SH-SY5Y (cell line): ENCODE measurements at regions not wholly inside any gene's neighbourhood (a gene's known extent, or its start where the extent isn't known, plus 50 kb on each side); places are given as distances from the start of the nearest gene placed in this dataset.

Source experiments
- GATA2 ChIP-seq: IDR thresholded peaks from 2 replicates; pipeline ENCODE4 v1.6.1; 2011; ENCODE audit warnings: mild to moderate bottlenecking, low read depth, low read length
- GATA3 ChIP-seq: IDR thresholded peaks from 2 replicates; pipeline ENCODE4 v1.6.1; 2011; ENCODE audit warnings: low read depth, mild to moderate bottlenecking, low read length, moderate library complexity

GRCh38 chr10:47087667-47088066 lies 176.4 kb downstream of the PTPN20 start:
- TF ChIP-seq GATA3: no peak
- no peak for TF ChIP-seq GATA2
